Amygdala (tissue), 56 donors: ENCODE measurements at regions not wholly inside any gene's neighbourhood (a gene's known extent, or its start where the extent isn't known, plus 50 kb on each side); places are given as distances from the start of the nearest gene placed in this dataset.

Source experiments
- DNase-seq, 56 donors: peaks; one replicate each; lab custom pipeline; 2025; lab: John Stamatoyannopoulos, UW

- DNase-seq, result peak in 1 of 56 donors; percentile 4
These were observed 98.9 kb upstream of the NTRK2 start for GRCh38 chr9:84570482-84571154.

DNA sequence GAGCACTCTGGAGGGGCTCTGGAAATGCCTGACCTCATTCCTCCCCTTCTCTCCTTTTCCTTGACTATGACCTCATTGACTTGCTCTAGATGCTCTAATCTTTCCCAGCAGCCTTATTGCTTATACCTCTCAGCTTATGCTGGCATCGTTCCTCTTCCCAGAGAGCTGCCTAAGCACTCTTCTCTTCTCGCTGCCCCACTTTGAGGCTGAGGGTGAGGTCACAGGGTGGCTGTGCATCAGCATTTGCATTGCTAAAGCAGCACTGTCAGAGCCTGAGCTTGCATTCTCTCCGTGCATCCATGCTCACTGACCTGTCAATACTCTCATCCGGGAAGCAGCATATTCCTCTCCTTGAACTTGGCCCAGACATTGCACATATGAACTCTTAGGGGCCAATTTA, 96.4 kb upstream of the NTRK2 start:
- DNase-seq, result no peak

DNA sequence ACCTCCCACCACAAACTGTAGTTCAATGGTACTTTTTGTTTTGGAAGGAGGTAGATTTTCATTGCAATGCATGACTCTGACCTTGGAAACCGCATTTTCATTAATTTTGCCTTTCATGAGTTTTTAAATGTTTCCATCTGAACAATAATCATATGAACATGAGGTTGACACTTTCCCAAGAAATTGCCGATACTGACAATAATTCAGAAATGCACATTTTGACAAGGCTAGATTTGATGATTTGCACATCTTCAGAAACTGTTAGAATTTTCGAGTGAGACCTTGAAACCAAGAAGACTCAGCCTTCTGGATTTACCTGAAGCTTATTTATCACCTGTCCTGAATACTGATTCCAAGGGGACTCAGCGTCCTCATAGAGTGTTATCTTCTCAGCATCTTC, 93.8 kb upstream of the NTRK2 start:
- no peak for DNase-seq

GRCh38 chr9:84583866-84584265, 85.7 kb upstream of the NTRK2 start:
- no peak for DNase-seq

GRCh38 chr9:84586662-84587061, 82.9 kb upstream of the NTRK2 start:
- DNase-seq, result no peak

- DNase-seq, result no peak
These were observed 82.4 kb upstream of the NTRK2 start for GRCh38 chr9:84587153-84587552.

GRCh38 chr9:84589542-84589941, 80.0 kb upstream of the NTRK2 start:
- no peak for DNase-seq

DNA sequence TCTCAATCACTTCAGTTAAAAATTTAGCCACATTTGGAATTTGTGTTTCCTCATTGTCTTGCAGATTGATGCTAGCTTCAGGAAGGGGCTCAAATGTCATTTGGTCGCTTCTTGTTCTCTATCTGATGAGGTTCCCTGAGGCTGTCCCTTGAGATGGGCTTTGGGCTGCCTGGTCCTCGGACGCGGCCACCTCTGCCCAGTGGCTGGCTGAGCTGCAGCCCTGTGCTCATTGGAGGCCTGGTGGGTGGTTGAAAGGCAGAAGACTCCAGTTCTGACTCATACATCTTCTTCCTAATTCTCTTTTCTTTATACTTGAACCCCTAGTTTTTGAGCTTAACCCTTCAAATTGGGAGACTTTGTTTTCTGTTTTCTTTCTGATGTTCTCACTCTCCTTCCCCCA, 78.8 kb upstream of the NTRK2 start:
- DNase-seq, result no peak

DNA sequence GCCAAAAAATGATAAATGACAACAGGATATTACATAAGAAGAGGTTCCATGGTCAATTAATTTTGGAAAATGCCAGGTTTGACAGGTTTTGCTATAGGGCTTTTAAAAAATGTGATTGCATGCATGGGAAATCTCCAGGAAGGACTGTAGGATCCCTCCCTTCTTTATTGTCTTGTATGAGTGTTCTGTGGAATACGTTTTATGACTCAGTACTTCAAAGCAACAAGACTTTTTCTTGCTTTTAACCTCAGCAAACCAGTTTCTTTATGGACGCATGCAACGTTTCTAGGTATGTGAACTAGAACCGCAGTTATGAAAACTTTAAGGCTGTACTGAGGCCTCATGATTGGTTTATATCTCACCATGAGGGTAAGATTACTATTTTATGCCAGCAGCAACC, 76.6 kb upstream of the NTRK2 start:
- DNase-seq, result no peak

GRCh38 chr9:84593352-84593751, 76.2 kb upstream of the NTRK2 start:
- DNase-seq, result no peak

DNA sequence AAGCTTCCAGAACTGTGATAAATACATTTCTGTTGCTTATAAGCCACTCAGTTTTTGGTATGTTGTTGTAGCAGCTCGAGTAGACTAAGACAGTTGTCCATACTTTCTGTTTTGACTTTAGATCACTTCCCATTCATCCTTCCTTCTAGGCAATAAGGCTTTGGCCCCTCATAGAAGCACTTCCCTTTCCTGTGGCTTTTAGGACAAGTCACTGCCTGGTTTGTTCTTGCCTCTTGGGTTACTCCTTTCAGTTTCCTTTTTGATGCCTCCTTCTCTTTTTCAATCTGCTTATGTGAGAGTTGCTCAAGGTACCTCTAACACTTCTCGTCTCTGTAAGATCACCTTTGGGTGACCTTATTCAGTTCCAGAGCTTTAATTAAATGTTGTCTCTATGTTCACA, 72.4 kb upstream of the NTRK2 start:
- DNase-seq, result no peak

DNA sequence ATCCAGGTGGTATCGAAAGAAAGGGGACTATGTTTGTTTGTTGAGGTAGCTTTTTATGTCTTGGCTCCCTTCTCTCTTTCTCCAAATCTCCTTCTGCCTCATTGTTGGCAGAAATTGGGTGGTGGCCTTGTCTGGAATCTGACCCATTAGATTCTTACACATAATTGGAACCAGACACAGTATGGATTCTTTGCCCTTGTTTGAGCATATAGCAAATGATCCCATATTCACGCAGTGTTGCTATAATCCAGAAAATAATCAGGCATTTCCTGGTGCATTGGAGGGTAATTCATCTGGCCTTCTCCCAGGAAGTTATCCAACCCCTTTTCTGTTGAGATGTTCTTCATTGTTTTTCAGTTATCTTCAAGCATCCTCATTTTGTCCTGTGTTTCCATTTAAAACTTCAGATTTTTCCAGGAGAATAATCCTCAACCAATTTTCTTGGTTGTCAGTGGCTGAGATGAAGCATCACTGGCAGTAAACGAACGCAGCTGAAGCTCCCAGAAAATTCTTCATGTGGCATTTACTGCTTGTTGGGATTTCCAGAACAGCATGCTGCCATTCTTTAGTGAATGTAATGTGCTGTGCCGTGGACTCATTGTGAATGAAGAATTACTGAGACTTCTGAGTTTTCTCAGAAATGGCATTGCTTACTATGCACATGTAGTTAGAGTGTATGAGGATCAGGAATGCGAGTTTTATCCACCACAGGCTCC, 70.5 kb upstream of the NTRK2 start:
- DNase-seq, result no peak

- DNase-seq, result no peak
These were observed 68.8 kb upstream of the NTRK2 start for GRCh38 chr9:84600739-84601138.

- no peak for DNase-seq
These were observed 65.3 kb upstream of the NTRK2 start for GRCh38 chr9:84604223-84604622.

GRCh38 chr9:84609779-84610178, 59.8 kb upstream of the NTRK2 start:
- no peak for DNase-seq

DNA sequence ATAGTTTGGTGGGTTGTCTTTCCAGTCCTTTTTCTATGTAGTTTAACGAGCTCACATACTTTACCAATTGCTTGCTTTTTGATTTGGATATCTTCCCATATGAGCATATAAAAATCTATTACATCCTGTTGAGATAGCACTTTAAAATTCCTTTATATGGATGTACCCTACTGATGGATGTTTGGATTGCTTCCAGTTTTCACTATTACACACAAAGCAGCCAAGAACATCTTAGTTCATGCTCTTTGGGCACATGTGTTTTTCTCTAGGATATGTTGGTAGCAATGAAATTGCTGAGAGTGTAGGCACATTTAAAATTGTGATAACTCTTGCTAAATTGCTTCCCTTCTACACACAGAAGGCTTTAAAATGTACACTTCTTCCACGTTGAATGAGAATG, 56.1 kb upstream of the NTRK2 start:
- no peak for DNase-seq

- DNase-seq, result no peak
These were observed 54.0 kb upstream of the NTRK2 start for GRCh38 chr9:84615544-84615943.

GRCh38 chr9:84617411-84618029, 52.0 kb upstream of the NTRK2 start:
- DNase-seq, result no peak
